EL (cell line): ENCODE measurements at regions not wholly inside any gene's neighbourhood (a gene's known extent, or its start where the extent isn't known, plus 50 kb on each side); places are given as distances from the start of the nearest gene placed in this dataset.
"Not testable (repeated sequence)": the region's sequence is repeated elsewhere in the genome, so short reads cannot be mapped to it uniquely, and the experiment has no call there.

Source experiments
- DNase-seq: peaks from one replicate; pipeline ENCODE4 v3.0.0-alpha.2; 2016

GRCh38 chr14:89564989-89565388 lies 148.0 kb upstream of the FOXN3 start:
- DNase-seq, result no peak

GRCh38 chr14:89564286-89564957 lies 147.4 kb upstream of the FOXN3 start:
- no peak for DNase-seq

- DNase-seq, result no peak
Observed at GRCh38 chr14:89563471-89563870, 146.4 kb upstream of the FOXN3 start.

GRCh38 chr14:89551955-89552354 lies 134.9 kb upstream of the FOXN3 start:
- DNase-seq, result no peak

- DNase-seq, result no peak
Observed at GRCh38 chr14:89551432-89551831, 134.4 kb upstream of the FOXN3 start.

GRCh38 chr14:89550821-89551220 lies 133.8 kb upstream of the FOXN3 start:
- DNase-seq, result no peak

- DNase-seq, result peak; percentile 58
Observed at GRCh38 chr14:89549381-89550125, 132.5 kb upstream of the FOXN3 start.

- not testable (repeated sequence) for DNase-seq
Observed at GRCh38 chr14:89547047-89547446, 130.0 kb upstream of the FOXN3 start.

GRCh38 chr14:89544636-89545301 lies 127.7 kb upstream of the FOXN3 start:
- no peak for DNase-seq

- no peak for DNase-seq
Observed at GRCh38 chr14:89543425-89543790, 126.4 kb upstream of the FOXN3 start.

- no peak for DNase-seq
Observed at GRCh38 chr14:89542786-89543424, 125.9 kb upstream of the FOXN3 start.

GRCh38 chr14:89540830-89541470 lies 123.9 kb upstream of the FOXN3 start:
- DNase-seq, result peak; percentile 86

GRCh38 chr14:89540009-89540829 lies 123.2 kb upstream of the FOXN3 start:
- peak; percentile 47 for DNase-seq

- no peak for DNase-seq
Observed at GRCh38 chr14:89537911-89538310, 120.9 kb upstream of the FOXN3 start.

GRCh38 chr14:89534902-89535685 lies 118.1 kb upstream of the FOXN3 start:
- peak; percentile 45 for DNase-seq

GRCh38 chr14:89533766-89534165 lies 116.7 kb upstream of the FOXN3 start:
- no peak for DNase-seq

- DNase-seq, result no peak
Observed at GRCh38 chr14:89533136-89533535, 116.1 kb upstream of the FOXN3 start.

GRCh38 chr14:89531661-89532335 lies 114.8 kb upstream of the FOXN3 start:
- no peak for DNase-seq

- DNase-seq, result no peak
Observed at GRCh38 chr14:89524990-89525667, 108.1 kb upstream of the FOXN3 start.

- DNase-seq, result no peak
Observed at GRCh38 chr14:89524412-89524811, 107.4 kb upstream of the FOXN3 start.
